Activated CD4-positive, CD25-positive, alpha-beta regulatory T cell (primary cell): ENCODE measurements at regions not wholly inside any gene's neighbourhood (a gene's known extent, or its start where the extent isn't known, plus 50 kb on each side); places are given as distances from the start of the nearest gene placed in this dataset.
"Not testable (repeated sequence)": the region's sequence is repeated elsewhere in the genome, so short reads cannot be mapped to it uniquely, and the experiment has no call there.

Experiments used
- DNase-seq, 4 experiments: peaks; one replicate each; lab custom pipeline; 2025; lab: John Stamatoyannopoulos, UW

GRCh38 chr3:94507354-94507753, 444.5 kb downstream of the NSUN3 start:
- DNase-seq = not testable (repeated sequence)

- no peak for DNase-seq
Measured at GRCh38 chr3:94512876-94513275, 450.0 kb downstream of the NSUN3 start.

- DNase-seq = no peak
Measured at GRCh38 chr3:94513600-94513999, 450.7 kb downstream of the NSUN3 start.

- no peak for DNase-seq
Measured at GRCh38 chr3:94515983-94516382, 453.1 kb downstream of the NSUN3 start.

GRCh38 chr3:94520364-94520763, 457.5 kb downstream of the NSUN3 start:
- DNase-seq = no peak

GRCh38 chr3:94522488-94522887, 459.6 kb downstream of the NSUN3 start:
- DNase-seq = no peak

GRCh38 chr3:94524102-94524919, 461.4 kb downstream of the NSUN3 start:
- DNase-seq = no peak

GRCh38 chr3:94525043-94525442, 462.2 kb downstream of the NSUN3 start:
- DNase-seq = no peak

GRCh38 chr3:94529816-94530215, 467.0 kb downstream of the NSUN3 start:
- no peak for DNase-seq

- no peak for DNase-seq
Measured at GRCh38 chr3:94532951-94533350, 470.1 kb downstream of the NSUN3 start.

GRCh38 chr3:94539937-94540336, 477.1 kb downstream of the NSUN3 start:
- DNase-seq = no peak

GRCh38 chr3:94543161-94543560, 480.3 kb downstream of the NSUN3 start:
- no peak for DNase-seq

GRCh38 chr3:94544131-94544789, 481.4 kb downstream of the NSUN3 start:
- no peak for DNase-seq

GRCh38 chr3:94548581-94549316, 485.9 kb downstream of the NSUN3 start:
- no peak for DNase-seq

GRCh38 chr3:94561094-94561493, 498.2 kb downstream of the NSUN3 start:
- no peak for DNase-seq

GRCh38 chr3:94564247-94564646, 501.4 kb downstream of the NSUN3 start:
- no peak for DNase-seq

GRCh38 chr3:94568041-94568440, 505.2 kb downstream of the NSUN3 start:
- no peak for DNase-seq

- DNase-seq = no peak
Measured at GRCh38 chr3:94573337-94573736, 510.5 kb downstream of the NSUN3 start.

GRCh38 chr3:94587291-94587690, 524.4 kb downstream of the NSUN3 start:
- no peak for DNase-seq

- DNase-seq = no peak
Measured at GRCh38 chr3:94593526-94594150, 530.8 kb downstream of the NSUN3 start.

- DNase-seq = no peak
Measured at GRCh38 chr3:94596141-94596540, 533.3 kb downstream of the NSUN3 start.

GRCh38 chr3:94596887-94597566, 534.2 kb downstream of the NSUN3 start:
- DNase-seq = no peak
